HCT116 (cell line): ENCODE measurements at regions not wholly inside any gene's neighbourhood (a gene's known extent, or its start where the extent isn't known, plus 50 kb on each side); places are given as distances from the start of the nearest gene placed in this dataset.

Source experiments
- ATAC-seq: fragments of 200-7000 bp; cut with Tn5 transposase; 2 replicates; pipeline ENCODE4 v1.9.1; 2020; ENCODE audit warnings: mild to moderate bottlenecking, moderate library complexity
- BruUV-seq: library from RNA; stranded (reverse); fragments of 400-500 nt; replicated peaks from 2 replicates; lab custom pipeline; 2021; lab: Mats Ljungman, UMichigan
- CTCF ChIA-PET: fragments of 300-600 bp; sonication (Branson Sonifier 250); formaldehyde crosslinking; loops from one replicate; lab custom pipeline; 2021; ENCODE audit warnings: antibody characterized with exemption; lab: Charles Lee
- POLR2A ChIA-PET: fragments of 300-600, 350-600 bp; sonication (Branson Sonifier 250); formaldehyde crosslinking; loops from one replicate; lab custom pipeline; 2021; ENCODE audit warnings: antibody characterized with exemption; lab: Charles Lee
- RAD21 ChIA-PET, 2 experiments: fragments of 300-600 bp; sonication (Branson Sonifier 250); formaldehyde crosslinking; loops; one replicate each; lab custom pipeline; 2023; ENCODE audit warnings: low total read pairs in 2 of 2; ENCODE audit not compliant: uncharacterized antibody in 2 of 2, unreplicated experiment in 2 of 2, low non-redundant PET in 1 of 2; lab: Charles Lee
- DNase-seq: peaks from one replicate; pipeline ENCODE4 v3.0.0-alpha.2; 2010; ENCODE audit warnings: low read depth, low spot score
- H2AFZ ChIP-seq: fragments of 200-600 bp; shearing (Covaris generic), sonication (generic); 2 replicates; pipeline ENCODE4 v1.6.1; 2017; ENCODE audit warnings: low read depth, mixed run types, mixed read lengths, antibody characterized with exemption, low read length; ENCODE audit not compliant: poor library complexity, severe bottlenecking
- H3K27ac ChIP-seq: 2 replicates; pipeline ENCODE4 v1.5.1; 2012; ENCODE audit warnings: low read depth, low read length
- H3K27me3 ChIP-seq: fragments of 200-600 bp; sonication (generic); 2 replicates; pipeline ENCODE4 v1.6.1; 2016; ENCODE audit warnings: mixed run types, low read length, mixed read lengths; ENCODE audit not compliant: insufficient read depth
- H3K36me3 ChIP-seq, 2 experiments: fragments of 200-500 bp in 1 of 2; fragments of 200-600 bp in 1 of 2; sonication (Bioruptor generic) in 1 of 2; sonication (generic) in 1 of 2; 2 replicates each; pipeline versions ENCODE4 v1.5.1 to v1.6.1; 2014 to 2016; ENCODE audit warnings: low read length in 2 of 2, inconsistent platforms in 1 of 2, mixed read lengths in 1 of 2, mixed run types in 1 of 2; ENCODE audit not compliant: insufficient read depth in 2 of 2, control insufficient read depth in 1 of 2
- H3K4me1 ChIP-seq, 2 experiments: fragments of 200-600 bp in 1 of 2; sonication (generic) in 1 of 2; 2 replicates each; pipeline versions ENCODE4 v1.5.1 to v1.6.1; 2012 to 2017; ENCODE audit warnings: low read length in 2 of 2, inconsistent platforms in 1 of 2, mild to moderate bottlenecking in 1 of 2, mixed read lengths in 1 of 2, mixed run types in 1 of 2, moderate library complexity in 1 of 2; ENCODE audit not compliant: insufficient read depth in 2 of 2, control insufficient read depth in 1 of 2
- H3K4me2 ChIP-seq: fragments of 200-600 bp; sonication (generic); 2 replicates; pipeline ENCODE4 v1.6.1; 2017; ENCODE audit warnings: mixed run types, low read length, mixed read lengths
- H3K4me3 ChIP-seq, 2 experiments: fragments of 200-600 bp in 1 of 2; sonication (generic) in 1 of 2; replicated peaks in 1 of 2; 2 replicates each; pipeline ENCODE4 v1.5.1; 2011 to 2016; ENCODE audit warnings: low read length in 2 of 2, control low read depth in 1 of 2, low read depth in 1 of 2, mild to moderate bottlenecking in 1 of 2, mixed read lengths in 1 of 2, mixed run types in 1 of 2
- H3K79me2 ChIP-seq: fragments of 200-600 bp; sonication (generic); 2 replicates; pipeline ENCODE4 v1.6.1; 2017; ENCODE audit warnings: mild to moderate bottlenecking, mixed run types, low read length, moderate library complexity, mixed read lengths; ENCODE audit not compliant: insufficient read depth
- H3K9ac ChIP-seq: fragments of 200-600 bp; sonication (generic); 2 replicates; pipeline ENCODE4 v1.6.1; 2016; ENCODE audit warnings: low read length, mixed read lengths
- H3K9me2 ChIP-seq: fragments of 200-600 bp; sonication (generic), shearing (Covaris generic); 2 replicates; pipeline ENCODE4 v1.6.1; 2017; ENCODE audit warnings: mixed run types, mild to moderate bottlenecking, moderate library complexity; ENCODE audit not compliant: insufficient read depth
- H3K9me3 ChIP-seq, 2 experiments: fragments of 200-500 bp in 1 of 2; fragments of 200-600 bp in 1 of 2; sonication (Bioruptor generic) in 1 of 2; sonication (generic) in 1 of 2; 2 replicates each; pipeline ENCODE4 v1.6.1; 2014 to 2017; ENCODE audit warnings: low read length in 2 of 2, mixed read lengths in 2 of 2, inconsistent platforms in 1 of 2, low read depth in 1 of 2, mild to moderate bottlenecking in 1 of 2, mixed run types in 1 of 2, moderate library complexity in 1 of 2; ENCODE audit not compliant: control insufficient read depth in 1 of 2, insufficient read depth in 1 of 2
- H4K20me1 ChIP-seq: fragments of 200-600 bp; sonication (generic), shearing (Covaris generic); 2 replicates; pipeline ENCODE4 v1.6.1; 2017; ENCODE audit warnings: mixed run types, mild to moderate bottlenecking, moderate library complexity; ENCODE audit not compliant: insufficient read depth
- CBX3 ChIP-seq: IDR thresholded peaks from 2 replicates; pipeline ENCODE4 v1.6.1; 2012; ENCODE audit warnings: low read depth
- CEBPB ChIP-seq: IDR thresholded peaks from 2 replicates; pipeline ENCODE4 v1.6.1; 2012; ENCODE audit warnings: low read depth
- ELF1 ChIP-seq: IDR thresholded peaks from 2 replicates; pipeline ENCODE4 v1.6.1; 2012; ENCODE audit warnings: low read depth, borderline replicate concordance
- EZH2phosphoT487 ChIP-seq: fragments of 200-600 bp; IDR thresholded peaks from 2 replicates; pipeline ENCODE4 v1.6.1; 2018; ENCODE audit warnings: antibody characterized with exemption, borderline replicate concordance
- JUND ChIP-seq: IDR thresholded peaks from 2 replicates; pipeline ENCODE4 v1.6.1; 2012
- POLR2A ChIP-seq: IDR thresholded peaks from 2 replicates; pipeline ENCODE4 v1.7.0; 2011; ENCODE audit warnings: borderline replicate concordance; ENCODE audit not compliant: insufficient read depth, insufficient read length; ENCODE audit errors: extremely low read depth
- POLR2AphosphoS5 ChIP-seq: IDR thresholded peaks from 2 replicates; pipeline ENCODE4 v1.6.1; 2011; ENCODE audit warnings: mild to moderate bottlenecking, low read depth, low read length, moderate library complexity
- RAD21 ChIP-seq: IDR thresholded peaks from 2 replicates; pipeline ENCODE4 v1.6.1; 2012; ENCODE audit warnings: low read depth, mild to moderate bottlenecking
- SIN3A ChIP-seq: IDR thresholded peaks from 2 replicates; pipeline ENCODE4 v1.6.1; 2012; ENCODE audit warnings: low read depth
- SP1 ChIP-seq: IDR thresholded peaks from 2 replicates; pipeline ENCODE4 v1.6.1; 2012; ENCODE audit warnings: low read depth
- YY1 ChIP-seq: IDR thresholded peaks from 2 replicates; pipeline ENCODE4 v1.6.1; 2011; ENCODE audit warnings: low read length, low read depth, moderate library complexity, mild to moderate bottlenecking; ENCODE audit not compliant: insufficient replicate concordance; ENCODE audit errors: extremely low read depth
- ZFX ChIP-seq: fragments of 450-650 bp; IDR thresholded peaks from 2 replicates; pipeline ENCODE4 v1.6.1; 2017
- ZNF274 ChIP-seq: fragments of 200-500 bp; sonication (Bioruptor generic); IDR thresholded peaks from 2 replicates; pipeline ENCODE4 v1.6.1; 2014; ENCODE audit warnings: mild to moderate bottlenecking, low read depth, low read length, inconsistent platforms
- intact Hi-C: fragments of 100-400 bp; cut with micrococcal nuclease; formaldehyde crosslinking; loops from 2 replicates; pipeline ENCODE4 v1.10.0; 2022
- TF ChIP-seq, protein P1 (sequence below): IDR thresholded peaks from 2 replicates; pipeline ENCODE4 v1.6.1; 2012
- TF ChIP-seq, protein P2 (sequence below), 3 experiments: fragments of 200-600 bp in 1 of 3; sonication (generic) in 1 of 3; IDR thresholded peaks in 2 of 3; conservative IDR thresholded peaks in 1 of 3; 2 replicates each; pipeline ENCODE4 v1.5.1; 2012 to 2017; ENCODE audit warnings: low read depth in 2 of 3, low read length in 2 of 3, antibody characterized with exemption in 1 of 3, borderline replicate concordance in 1 of 3, control low read depth in 1 of 3, mild to moderate bottlenecking in 1 of 3, mixed read lengths in 1 of 3, mixed run types in 1 of 3, moderate library complexity in 1 of 3; ENCODE audit not compliant: insufficient read depth in 1 of 3
- TF ChIP-seq, protein P3 (sequence below): IDR thresholded peaks from 2 replicates; pipeline ENCODE4 v1.6.1; 2012
- TF ChIP-seq, protein P4 (sequence below): IDR thresholded peaks from 2 replicates; pipeline ENCODE4 v1.6.1; 2011; ENCODE audit warnings: mild to moderate bottlenecking, low read length, moderate library complexity; ENCODE audit not compliant: insufficient replicate concordance; ENCODE audit errors: extremely low read depth

DNA sequence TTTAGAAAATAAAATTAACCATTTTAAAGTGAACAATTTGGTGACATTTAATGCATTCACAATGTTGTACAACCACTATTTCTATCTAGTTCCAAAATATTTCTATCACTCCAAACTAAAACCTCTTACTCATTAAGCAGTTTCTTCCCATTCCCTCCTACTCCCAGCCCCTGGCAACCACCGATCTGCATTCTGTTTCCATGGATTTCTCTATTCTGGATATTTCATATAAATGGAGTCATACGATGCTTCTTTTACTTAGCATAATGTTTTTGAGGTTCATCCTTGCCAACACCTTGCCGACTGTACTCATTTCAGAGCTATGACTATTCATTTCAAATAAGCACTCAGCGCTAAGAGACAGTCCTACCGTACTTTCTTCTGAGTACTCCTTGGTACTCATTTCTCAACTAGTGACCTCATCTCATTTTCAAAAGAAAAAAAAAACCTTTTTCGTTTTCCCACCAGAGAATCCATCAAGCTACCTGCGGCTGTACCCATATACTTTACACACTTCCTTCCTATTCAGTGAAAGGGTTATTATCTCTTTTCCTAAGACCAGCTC, 259.2 kb downstream of the UTRN start:
- Histone ChIP-seq H3K4me1 (peaks cover 0 to 15% of the 10 kb centered on the region in 2 experiments; a peak in 2 of 4 replicates), H3K9me2 (no peaks in the 10 kb centered on the region), H3K79me2 (no peaks in the 10 kb centered on the region), H3K4me3 (no peak overlapping the region), H3K4me2 (no peak overlapping the region), H2AFZ (no peak overlapping the region), H3K27ac (no peak overlapping the region), H3K9me3 (no peaks in the 10 kb centered on the region), H3K9ac (no peak overlapping the region), H3K27me3 (no peaks in the 10 kb centered on the region), H4K20me1 (no peaks in the 10 kb centered on the region), H3K36me3 (no peaks in the 10 kb centered on the region)
- ATAC-seq = no peak
- RAD21 ChIA-PET = no interaction called here
- BruUV-seq = no TSS peak
- POLR2A ChIA-PET = no interaction called here
- DNase-seq = no peak
- CTCF ChIA-PET = no interaction called here
- TF ChIP-seq CBX3 = no peak
- no peak for TF ChIP-seq POLR2A
- no peak for TF ChIP-seq RAD21
- intact Hi-C loops = no loop called here

DNA sequence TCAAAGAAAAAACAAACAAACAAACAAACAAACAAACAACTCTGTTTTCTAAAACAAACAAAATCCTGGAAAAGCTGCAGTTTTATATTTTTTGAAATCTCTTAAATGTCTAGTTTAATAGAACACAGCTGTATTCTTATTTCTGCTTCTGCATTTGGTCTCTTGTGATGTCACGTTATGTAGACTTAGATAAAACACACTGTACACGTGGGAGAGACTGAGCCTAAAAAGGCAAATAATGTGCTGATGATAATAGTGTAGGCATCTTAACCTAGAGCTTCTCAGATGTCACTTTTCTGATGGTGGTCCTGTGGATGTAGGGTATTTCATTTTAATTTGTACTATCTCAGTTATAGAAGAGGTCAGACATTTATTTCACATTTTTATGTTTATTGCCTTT, 261.7 kb downstream of the UTRN start:
- no peak overlapping the region for H2AFZ ChIP-seq
- H3K4me2 ChIP-seq = no peak overlapping the region
- H3K9me3 ChIP-seq = no peaks in the 10 kb centered on the region
- peaks cover 0 to 15% of the 10 kb centered on the region in 2 experiments; a peak in 2 of 4 replicates for H3K4me1 ChIP-seq
- H3K36me3 ChIP-seq = no peaks in the 10 kb centered on the region
- ATAC-seq = no peak
- no TSS peak for BruUV-seq
- H3K27ac ChIP-seq = no peak overlapping the region
- no peak overlapping the region for H3K9ac ChIP-seq
- ChIA-PET POLR2A (no interaction called here), CTCF (interaction anchor here (1.0 kb wide), 1 partner anchor 12 kb away, joined by 3 read pairs; no protein-coding TSS in a partner anchor), RAD21 (no interaction called here)
- no peak for DNase-seq
- intact Hi-C loops = no loop called here
- H4K20me1 ChIP-seq = no peaks in the 10 kb centered on the region
- no peaks in the 10 kb centered on the region for H3K79me2 ChIP-seq
- H3K27me3 ChIP-seq = no peaks in the 10 kb centered on the region
- H3K4me3 ChIP-seq = no peak overlapping the region
- no peaks in the 10 kb centered on the region for H3K9me2 ChIP-seq
- no peak for TF ChIP-seq YY1
- TF ChIP-seq, protein P1, sequence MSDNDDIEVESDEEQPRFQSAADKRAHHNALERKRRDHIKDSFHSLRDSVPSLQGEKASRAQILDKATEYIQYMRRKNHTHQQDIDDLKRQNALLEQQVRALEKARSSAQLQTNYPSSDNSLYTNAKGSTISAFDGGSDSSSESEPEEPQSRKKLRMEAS = no peak
- TF ChIP-seq CEBPB = no peak
- no peak for TF ChIP-seq ZFX
- TF ChIP-seq POLR2AphosphoS5 = no peak
- TF ChIP-seq, protein P2, sequence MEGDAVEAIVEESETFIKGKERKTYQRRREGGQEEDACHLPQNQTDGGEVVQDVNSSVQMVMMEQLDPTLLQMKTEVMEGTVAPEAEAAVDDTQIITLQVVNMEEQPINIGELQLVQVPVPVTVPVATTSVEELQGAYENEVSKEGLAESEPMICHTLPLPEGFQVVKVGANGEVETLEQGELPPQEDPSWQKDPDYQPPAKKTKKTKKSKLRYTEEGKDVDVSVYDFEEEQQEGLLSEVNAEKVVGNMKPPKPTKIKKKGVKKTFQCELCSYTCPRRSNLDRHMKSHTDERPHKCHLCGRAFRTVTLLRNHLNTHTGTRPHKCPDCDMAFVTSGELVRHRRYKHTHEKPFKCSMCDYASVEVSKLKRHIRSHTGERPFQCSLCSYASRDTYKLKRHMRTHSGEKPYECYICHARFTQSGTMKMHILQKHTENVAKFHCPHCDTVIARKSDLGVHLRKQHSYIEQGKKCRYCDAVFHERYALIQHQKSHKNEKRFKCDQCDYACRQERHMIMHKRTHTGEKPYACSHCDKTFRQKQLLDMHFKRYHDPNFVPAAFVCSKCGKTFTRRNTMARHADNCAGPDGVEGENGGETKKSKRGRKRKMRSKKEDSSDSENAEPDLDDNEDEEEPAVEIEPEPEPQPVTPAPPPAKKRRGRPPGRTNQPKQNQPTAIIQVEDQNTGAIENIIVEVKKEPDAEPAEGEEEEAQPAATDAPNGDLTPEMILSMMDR (IDR thresholded peaks at IDR 0.05 in 2 of 3, conservative IDR thresholded peaks at IDR 0.05 in 1 of 3; ENCODE audit: borderline replicate concordance in 1 of 3, insufficient read depth in 1 of 3, low read depth in 2 of 3, low read length in 2 of 3) = no peak
- no peak for TF ChIP-seq EZH2phosphoT487
- TF ChIP-seq POLR2A = no peak
- TF ChIP-seq, protein P3, sequence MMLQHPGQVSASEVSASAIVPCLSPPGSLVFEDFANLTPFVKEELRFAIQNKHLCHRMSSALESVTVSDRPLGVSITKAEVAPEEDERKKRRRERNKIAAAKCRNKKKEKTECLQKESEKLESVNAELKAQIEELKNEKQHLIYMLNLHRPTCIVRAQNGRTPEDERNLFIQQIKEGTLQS = no peak
- TF ChIP-seq, protein P4, sequence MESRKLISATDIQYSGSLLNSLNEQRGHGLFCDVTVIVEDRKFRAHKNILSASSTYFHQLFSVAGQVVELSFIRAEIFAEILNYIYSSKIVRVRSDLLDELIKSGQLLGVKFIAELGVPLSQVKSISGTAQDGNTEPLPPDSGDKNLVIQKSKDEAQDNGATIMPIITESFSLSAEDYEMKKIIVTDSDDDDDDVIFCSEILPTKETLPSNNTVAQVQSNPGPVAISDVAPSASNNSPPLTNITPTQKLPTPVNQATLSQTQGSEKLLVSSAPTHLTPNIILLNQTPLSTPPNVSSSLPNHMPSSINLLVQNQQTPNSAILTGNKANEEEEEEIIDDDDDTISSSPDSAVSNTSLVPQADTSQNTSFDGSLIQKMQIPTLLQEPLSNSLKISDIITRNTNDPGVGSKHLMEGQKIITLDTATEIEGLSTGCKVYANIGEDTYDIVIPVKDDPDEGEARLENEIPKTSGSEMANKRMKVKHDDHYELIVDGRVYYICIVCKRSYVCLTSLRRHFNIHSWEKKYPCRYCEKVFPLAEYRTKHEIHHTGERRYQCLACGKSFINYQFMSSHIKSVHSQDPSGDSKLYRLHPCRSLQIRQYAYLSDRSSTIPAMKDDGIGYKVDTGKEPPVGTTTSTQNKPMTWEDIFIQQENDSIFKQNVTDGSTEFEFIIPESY = no peak
- TF ChIP-seq ZNF274 = no peak
- no peak for TF ChIP-seq CBX3
- TF ChIP-seq ELF1 = no peak
- no peak for TF ChIP-seq JUND
- TF ChIP-seq SP1 = no peak
- TF ChIP-seq SIN3A = no peak
